K562 (cell line): ENCODE measurements at regions not wholly inside any gene's neighbourhood (a gene's known extent, or its start where the extent isn't known, plus 50 kb on each side); places are given as distances from the start of the nearest gene placed in this dataset.

Experiments used
- ATAC-seq: fragments of 200-7000 bp; cut with Tn5 transposase; 3 replicates; pipeline ENCODE4 v1.9.1; 2020; ENCODE audit warnings: moderate library complexity
- BruUV-seq: library from RNA; stranded (reverse); fragments of 400-500 nt; replicated peaks from 2 replicates; lab custom pipeline; 2021; lab: Mats Ljungman, UMichigan
- CTCF ChIA-PET: fragments of 300-600 bp; formaldehyde crosslinking; extraction: SDS; loops from one replicate; lab custom pipeline; 2021; ENCODE audit warnings: low intra/inter-chr PET ratio; lab: Yijun Ruan, JAX
- POLR2A ChIA-PET: fragments of 300-600, 350-650 bp; sonication (Branson Sonifier 250); formaldehyde crosslinking; extraction: SDS; loops from one replicate; lab custom pipeline; 2021; ENCODE audit warnings: antibody characterized with exemption, inconsistent platforms; lab: Yijun Ruan, JAX
- DNase-seq, 4 experiments: peaks; one replicate each; pipeline versions ENCODE4 v3.0.0 to v3.0.0-alpha.2; 2011 to 2018; ENCODE audit warnings: low spot score in 3 of 4, mixed read lengths in 3 of 4; ENCODE audit errors: extremely low read depth in 1 of 4
- FAIRE-seq: peaks from 2 replicates; lab custom pipeline; 2011; peaks lifted over from hg19 to GRCh38; lab: Jason Lieb, UNC
- H2AFZ ChIP-seq: 2 replicates; pipeline ENCODE4 v1.6.0; 2011; ENCODE audit warnings: low read depth, low read length, control low read depth, inconsistent platforms
- H3K27ac ChIP-seq: fragments of 200-600 bp; 3 replicates; pipeline ENCODE4 v1.8.0; 2011; ENCODE audit warnings: low read depth, mild to moderate bottlenecking, control low read depth, inconsistent platforms, low read length, moderate library complexity, mixed read lengths; ENCODE audit errors: extremely low read depth
- H3K27me3 ChIP-seq, 2 experiments: fragments of 300-600 bp in 1 of 2; 2 replicates in 1 of 2; 3 replicates in 1 of 2; pipeline versions ENCODE4 v1.6.0 to v1.8.0; 2011; ENCODE audit warnings: inconsistent platforms in 2 of 2, low read length in 2 of 2, mild to moderate bottlenecking in 1 of 2, mixed read lengths in 1 of 2, moderate library complexity in 1 of 2; ENCODE audit not compliant: control insufficient read depth in 2 of 2, insufficient read depth in 2 of 2
- H3K36me3 ChIP-seq: fragments of 300-600 bp; 3 replicates; pipeline ENCODE4 v1.8.0; 2011; ENCODE audit warnings: mild to moderate bottlenecking, low read length, inconsistent platforms; ENCODE audit not compliant: control insufficient read depth, insufficient read depth
- H3K4me1 ChIP-seq, 2 experiments: fragments of 200-600 bp in 1 of 2; replicated peaks in 1 of 2; 2 replicates in 1 of 2; 3 replicates in 1 of 2; pipeline versions ENCODE4 v1.5.1 to v1.8.0; 2011; ENCODE audit warnings: inconsistent platforms in 2 of 2, low read length in 2 of 2, mild to moderate bottlenecking in 1 of 2, mixed read lengths in 1 of 2, moderate library complexity in 1 of 2; ENCODE audit not compliant: control insufficient read depth in 2 of 2, insufficient read depth in 2 of 2
- H3K4me2 ChIP-seq: 2 replicates; pipeline ENCODE4 v1.6.1; 2011; ENCODE audit warnings: low read length, control low read depth, inconsistent platforms, mixed read lengths; ENCODE audit not compliant: insufficient read depth
- H3K4me3 ChIP-seq: fragments of 200-600 bp; sonication (generic), shearing (Covaris generic); 2 replicates; pipeline ENCODE4 v1.5.1; 2016; ENCODE audit warnings: control low read depth, inconsistent platforms
- H3K79me2 ChIP-seq: fragments of 200-600 bp; 3 replicates; pipeline ENCODE4 v1.8.0; 2011; ENCODE audit warnings: low read length, inconsistent platforms; ENCODE audit not compliant: control insufficient read depth, insufficient read depth
- H3K9ac ChIP-seq, 2 experiments: 2 replicates each; pipeline versions ENCODE4 v1.6.0 to v1.6.1; 2011; ENCODE audit warnings: low read depth in 2 of 2, low read length in 2 of 2, control low read depth in 1 of 2, inconsistent platforms in 1 of 2, mild to moderate bottlenecking in 1 of 2, mixed read lengths in 1 of 2; ENCODE audit not compliant: insufficient read depth in 1 of 2
- H3K9me1 ChIP-seq: one replicate; pipeline ENCODE4 v1.6.0; 2011; ENCODE audit warnings: inconsistent platforms, mild to moderate bottlenecking, low read length, moderate library complexity; ENCODE audit not compliant: control insufficient read depth, insufficient read depth
- H3K9me3 ChIP-seq: replicated peaks from 2 replicates; pipeline ENCODE4 v1.5.1; 2011; ENCODE audit warnings: low read depth, low read length, inconsistent platforms; ENCODE audit not compliant: control insufficient read depth, insufficient read depth
- H4K20me1 ChIP-seq: replicated peaks from 2 replicates; pipeline ENCODE4 v1.6.1; 2011; ENCODE audit warnings: low read length, inconsistent platforms, mixed read lengths; ENCODE audit not compliant: control insufficient read depth, insufficient read depth
- HDAC1 ChIP-seq, 2 experiments: fragments of 450-650 bp; IDR thresholded peaks; 2 replicates each; pipeline ENCODE4 v1.6.1; 2016 to 2017; ENCODE audit warnings: inconsistent platforms in 1 of 2, mild to moderate bottlenecking in 1 of 2, moderate library complexity in 1 of 2
- MAFF ChIP-seq: IDR thresholded peaks from 2 replicates; pipeline ENCODE4 v1.6.1; 2012; ENCODE audit warnings: low read length, improper control_type of control experiment
- MAFG ChIP-seq: fragments of 450-650 bp; conservative IDR thresholded peaks from 2 replicates; pipeline ENCODE4 v1.6.1; 2016; ENCODE audit warnings: missing genetic modification characterization, missing compliant biosample characterization
- NFE2 ChIP-seq: IDR thresholded peaks from 2 replicates; pipeline ENCODE4 v1.6.1; 2014; ENCODE audit warnings: antibody characterized with exemption, low read depth
- ZNF316 ChIP-seq: fragments of 450-650 bp; IDR thresholded peaks from 2 replicates; pipeline ENCODE4 v1.6.1; 2016
- WGBS: fragments of 100-300 bp; shearing (Covaris generic); methylation state at CpG from one replicate; pipeline ENCODE4 v1.1.6; 2016; ENCODE audit warnings: low coverage, mixed read lengths; ENCODE audit not compliant: insufficient coverage; ENCODE audit errors: missing lambda C conversion rate; 5-methylcytosine and 5-hydroxymethylcytosine counted together
- in situ Hi-C: fragments of 300-500 bp; cut with MboI; formaldehyde crosslinking; loops from 4 replicates; pipeline ENCODE4 v1.15.0; 2018; ENCODE audit warnings: inconsistent platforms, mixed read lengths
- intact Hi-C: fragments of 100-400 bp; cut with micrococcal nuclease; formaldehyde crosslinking; loops from 2 replicates; pipeline ENCODE4 v1.14.2; 2022
- TF ChIP-seq, protein P1 (sequence below): fragments of 250-450 bp; sonication (Bioruptor Pico); IDR thresholded peaks from 2 replicates; pipeline ENCODE4 v1.5.0; 2021
- TF ChIP-seq, protein P2 (sequence below): fragments of 150-350 bp; IDR thresholded peaks from 2 replicates; pipeline ENCODE4 v1.6.1; 2014; ENCODE audit warnings: low read depth, mild to moderate bottlenecking, low read length, borderline replicate concordance
- TF ChIP-seq, protein P3 (sequence below), 2 experiments: fragments of 450-650 bp; IDR thresholded peaks; 2 replicates each; pipeline ENCODE4 v1.6.1; 2016

DNA sequence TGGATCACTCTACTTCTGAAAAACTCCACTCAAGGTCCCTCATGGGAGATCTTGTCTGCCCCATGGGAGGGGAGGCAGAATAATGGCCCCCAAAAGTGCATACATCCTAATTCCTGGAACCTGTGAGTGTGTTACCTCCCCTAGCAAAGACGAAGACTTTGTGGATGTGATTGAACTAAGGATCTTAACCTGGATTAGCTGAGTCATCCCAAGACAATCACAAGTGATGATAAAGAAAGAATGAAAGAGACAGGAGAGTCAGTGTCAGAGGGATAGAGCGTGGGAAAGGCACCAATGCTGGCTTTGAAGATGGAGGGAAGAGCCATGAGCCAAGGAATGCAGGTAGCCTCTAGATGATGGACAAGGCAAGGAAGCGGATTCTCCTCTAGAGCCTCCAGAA lies 374.7 kb upstream of the DYNLRB2 start:
- Histone ChIP-seq H3K27me3 (peaks cover 2 to 7% of the 10 kb centered on the region in 2 experiments; a peak in 1 of 5 replicates), H3K9ac (no peak overlapping the region), H2AFZ (no peak overlapping the region), H3K9me3 (no peaks in the 10 kb centered on the region), H3K36me3 (no peaks in the 10 kb centered on the region), H3K4me2 (no peak overlapping the region), H3K9me1 (no peaks in the 10 kb centered on the region), H3K27ac (no peak overlapping the region), H3K4me1 (no peaks in the 10 kb centered on the region), H4K20me1 (no peaks in the 10 kb centered on the region), H3K4me3 (no peak overlapping the region), H3K79me2 (no peaks in the 10 kb centered on the region)
- intact Hi-C loops (no loop called here), in situ Hi-C loops (no loop called here)
- ATAC-seq (no peak), DNase-seq (no peak), FAIRE-seq (no peak)
- POLR2A ChIA-PET, result no interaction called here
- TF ChIP-seq ZNF316, result 0 out of 2 replicates have a peak, but pooled peaks have one; percentile 28
- TF ChIP-seq, protein P1, sequence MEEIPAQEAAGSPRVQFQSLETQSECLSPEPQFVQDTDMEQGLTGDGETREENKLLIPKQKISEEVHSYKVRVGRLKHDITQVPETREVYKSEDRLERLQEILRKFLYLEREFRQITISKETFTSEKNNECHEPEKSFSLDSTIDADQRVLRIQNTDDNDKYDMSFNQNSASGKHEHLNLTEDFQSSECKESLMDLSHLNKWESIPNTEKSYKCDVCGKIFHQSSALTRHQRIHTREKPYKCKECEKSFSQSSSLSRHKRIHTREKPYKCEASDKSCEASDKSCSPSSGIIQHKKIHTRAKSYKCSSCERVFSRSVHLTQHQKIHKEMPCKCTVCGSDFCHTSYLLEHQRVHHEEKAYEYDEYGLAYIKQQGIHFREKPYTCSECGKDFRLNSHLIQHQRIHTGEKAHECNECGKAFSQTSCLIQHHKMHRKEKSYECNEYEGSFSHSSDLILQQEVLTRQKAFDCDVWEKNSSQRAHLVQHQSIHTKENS (CRISPR knock-in tag), result no peak
- TF ChIP-seq MAFF, result peak; percentile 35; the same call in 1 of the 2 replicates
- 0 out of 2 replicates have a peak, but pooled peaks have one; percentile 22 for TF ChIP-seq NFE2
- TF ChIP-seq, protein P2, sequence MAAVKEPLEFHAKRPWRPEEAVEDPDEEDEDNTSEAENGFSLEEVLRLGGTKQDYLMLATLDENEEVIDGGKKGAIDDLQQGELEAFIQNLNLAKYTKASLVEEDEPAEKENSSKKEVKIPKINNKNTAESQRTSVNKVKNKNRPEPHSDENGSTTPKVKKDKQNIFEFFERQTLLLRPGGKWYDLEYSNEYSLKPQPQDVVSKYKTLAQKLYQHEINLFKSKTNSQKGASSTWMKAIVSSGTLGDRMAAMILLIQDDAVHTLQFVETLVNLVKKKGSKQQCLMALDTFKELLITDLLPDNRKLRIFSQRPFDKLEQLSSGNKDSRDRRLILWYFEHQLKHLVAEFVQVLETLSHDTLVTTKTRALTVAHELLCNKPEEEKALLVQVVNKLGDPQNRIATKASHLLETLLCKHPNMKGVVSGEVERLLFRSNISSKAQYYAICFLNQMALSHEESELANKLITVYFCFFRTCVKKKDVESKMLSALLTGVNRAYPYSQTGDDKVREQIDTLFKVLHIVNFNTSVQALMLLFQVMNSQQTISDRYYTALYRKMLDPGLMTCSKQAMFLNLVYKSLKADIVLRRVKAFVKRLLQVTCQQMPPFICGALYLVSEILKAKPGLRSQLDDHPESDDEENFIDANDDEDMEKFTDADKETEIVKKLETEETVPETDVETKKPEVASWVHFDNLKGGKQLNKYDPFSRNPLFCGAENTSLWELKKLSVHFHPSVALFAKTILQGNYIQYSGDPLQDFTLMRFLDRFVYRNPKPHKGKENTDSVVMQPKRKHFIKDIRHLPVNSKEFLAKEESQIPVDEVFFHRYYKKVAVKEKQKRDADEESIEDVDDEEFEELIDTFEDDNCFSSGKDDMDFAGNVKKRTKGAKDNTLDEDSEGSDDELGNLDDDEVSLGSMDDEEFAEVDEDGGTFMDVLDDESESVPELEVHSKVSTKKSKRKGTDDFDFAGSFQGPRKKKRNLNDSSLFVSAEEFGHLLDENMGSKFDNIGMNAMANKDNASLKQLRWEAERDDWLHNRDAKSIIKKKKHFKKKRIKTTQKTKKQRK, result no peak
- no peak for TF ChIP-seq HDAC1 (IDR thresholded peaks at IDR 0.05)
- TF ChIP-seq, protein P3, sequence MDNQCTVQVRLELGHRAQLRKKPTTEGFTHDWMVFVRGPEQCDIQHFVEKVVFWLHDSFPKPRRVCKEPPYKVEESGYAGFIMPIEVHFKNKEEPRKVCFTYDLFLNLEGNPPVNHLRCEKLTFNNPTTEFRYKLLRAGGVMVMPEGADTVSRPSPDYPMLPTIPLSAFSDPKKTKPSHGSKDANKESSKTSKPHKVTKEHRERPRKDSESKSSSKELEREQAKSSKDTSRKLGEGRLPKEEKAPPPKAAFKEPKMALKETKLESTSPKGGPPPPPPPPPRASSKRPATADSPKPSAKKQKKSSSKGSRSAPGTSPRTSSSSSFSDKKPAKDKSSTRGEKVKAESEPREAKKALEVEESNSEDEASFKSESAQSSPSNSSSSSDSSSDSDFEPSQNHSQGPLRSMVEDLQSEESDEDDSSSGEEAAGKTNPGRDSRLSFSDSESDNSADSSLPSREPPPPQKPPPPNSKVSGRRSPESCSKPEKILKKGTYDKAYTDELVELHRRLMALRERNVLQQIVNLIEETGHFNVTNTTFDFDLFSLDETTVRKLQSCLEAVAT (IDR thresholded peaks at IDR 0.05), result no peak
- peak; percentile 69 for TF ChIP-seq MAFG (tag)
- CTCF ChIA-PET, result no interaction called here
- no TSS peak for BruUV-seq
- WGBS, result 0% methylated on average over 3 of the region's 3 CpGs
